Jurkat, Clone E6-1 (cell line): ENCODE measurements at regions not wholly inside any gene's neighbourhood (a gene's known extent, or its start where the extent isn't known, plus 50 kb on each side); places are given as distances from the start of the nearest gene placed in this dataset.
"Not testable (repeated sequence)": the region's sequence is repeated elsewhere in the genome, so short reads cannot be mapped to it uniquely, and the experiment has no call there.

Experiments
- DNase-seq: peaks from one replicate; pipeline ENCODE4 v3.0.0-alpha.2; 2011; ENCODE audit warnings: low read depth, low spot score
- H3K4me3 ChIP-seq: 2 replicates; pipeline ENCODE4 v1.5.1; 2011; ENCODE audit warnings: mild to moderate bottlenecking, low read length, control low read depth, moderate library complexity

DNA sequence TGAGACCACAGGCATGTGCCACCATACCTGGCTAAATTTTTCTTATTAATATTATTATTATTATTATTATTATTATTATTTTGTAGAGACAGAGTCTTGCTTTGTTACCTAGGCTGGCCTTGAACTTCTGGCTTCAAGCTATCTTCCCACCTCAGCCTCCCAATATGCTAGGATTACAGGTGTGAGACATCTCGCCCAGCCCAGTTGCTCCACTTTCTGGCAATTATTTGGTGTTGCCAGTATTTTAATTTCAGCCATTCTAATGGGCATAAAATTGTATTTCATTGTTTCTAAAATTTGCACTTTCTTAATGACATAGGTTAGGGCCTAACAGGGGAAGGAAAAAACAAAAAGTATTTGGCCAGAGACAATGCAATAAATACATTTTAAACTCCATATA is 1217.6 kb upstream of the ALCAM start:
- no peak overlapping the region for H3K4me3 ChIP-seq
- DNase-seq: no peak

DNA sequence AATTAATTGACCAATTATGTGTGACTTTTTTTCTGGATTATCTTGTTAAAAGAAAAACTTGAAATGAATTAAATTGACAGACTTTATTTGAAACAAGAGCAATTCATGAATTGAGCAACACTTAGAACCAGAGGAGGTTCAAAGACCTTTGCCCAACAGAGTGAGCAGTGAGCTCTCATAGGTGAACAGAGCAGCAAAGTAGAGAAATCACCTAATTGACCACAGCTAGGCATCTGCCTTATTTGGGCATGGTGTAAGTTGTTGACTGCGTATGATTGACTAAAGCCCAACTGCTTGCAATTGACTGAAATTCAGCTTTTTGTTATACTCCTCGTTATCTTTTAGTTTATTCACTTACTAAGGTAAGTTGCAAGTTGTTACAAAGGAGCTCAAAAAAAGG is 1216.0 kb upstream of the ALCAM start:
- DNase-seq: no peak
- no peak overlapping the region for H3K4me3 ChIP-seq

DNA sequence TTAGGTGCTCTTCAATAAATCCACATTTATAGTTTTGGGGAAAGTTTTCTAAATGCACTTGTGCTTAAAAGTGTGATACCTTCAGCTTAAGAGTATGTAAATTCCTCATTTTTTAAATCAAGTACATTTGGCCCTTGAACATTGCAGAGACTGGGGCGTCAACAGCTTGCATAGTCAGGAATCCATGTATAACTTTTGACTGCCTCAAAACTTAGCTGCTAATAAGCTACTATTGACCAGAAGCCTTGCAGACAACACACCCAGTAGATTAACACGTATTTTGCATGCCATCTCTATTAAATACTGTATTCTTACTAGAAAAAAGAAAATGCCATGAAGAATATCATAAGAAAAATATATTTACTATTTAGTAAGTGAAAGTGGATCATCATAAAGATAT is 1211.8 kb upstream of the ALCAM start:
- H3K4me3 ChIP-seq: no peak overlapping the region
- DNase-seq: no peak

DNA sequence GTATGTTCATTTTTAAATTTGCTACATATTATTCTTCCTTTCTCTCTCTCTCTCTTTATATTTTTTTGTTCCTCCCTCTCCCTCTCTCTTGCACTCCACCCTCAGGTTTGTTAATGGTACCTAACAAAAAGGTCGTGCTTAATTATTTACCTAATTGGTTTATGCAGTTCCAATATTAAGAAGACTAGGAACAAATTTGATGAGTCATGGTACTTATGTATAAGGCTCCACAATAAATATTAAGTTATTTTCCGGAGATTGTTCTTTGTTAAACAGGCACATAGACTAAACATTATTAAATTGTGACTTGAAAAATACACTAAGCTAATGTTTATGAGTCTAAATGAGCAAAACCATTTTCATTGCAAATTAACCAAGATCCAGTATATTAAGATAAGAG is 1200.8 kb upstream of the ALCAM start:
- no peak for DNase-seq
- H3K4me3 ChIP-seq: no peak overlapping the region

DNA sequence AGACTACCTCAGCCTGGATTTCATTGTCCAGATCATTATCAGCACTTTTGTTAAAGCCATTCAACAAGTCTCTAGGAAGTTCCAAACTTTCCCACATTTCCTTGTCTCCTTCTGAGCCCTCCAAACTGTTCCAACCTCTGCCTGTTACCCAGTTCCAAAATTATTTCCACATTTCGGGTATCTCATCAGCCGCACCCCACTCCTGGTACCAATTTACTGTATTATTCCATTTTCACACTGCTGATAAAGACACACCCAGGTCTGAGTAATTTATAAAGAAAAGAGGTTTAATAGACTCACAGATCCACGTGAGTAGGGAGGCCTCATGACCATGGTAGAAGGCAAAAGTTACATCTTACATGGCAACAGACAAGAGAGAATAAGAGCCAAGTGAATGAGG is 1198.3 kb upstream of the ALCAM start:
- DNase-seq: no peak
- no peak overlapping the region for H3K4me3 ChIP-seq

DNA sequence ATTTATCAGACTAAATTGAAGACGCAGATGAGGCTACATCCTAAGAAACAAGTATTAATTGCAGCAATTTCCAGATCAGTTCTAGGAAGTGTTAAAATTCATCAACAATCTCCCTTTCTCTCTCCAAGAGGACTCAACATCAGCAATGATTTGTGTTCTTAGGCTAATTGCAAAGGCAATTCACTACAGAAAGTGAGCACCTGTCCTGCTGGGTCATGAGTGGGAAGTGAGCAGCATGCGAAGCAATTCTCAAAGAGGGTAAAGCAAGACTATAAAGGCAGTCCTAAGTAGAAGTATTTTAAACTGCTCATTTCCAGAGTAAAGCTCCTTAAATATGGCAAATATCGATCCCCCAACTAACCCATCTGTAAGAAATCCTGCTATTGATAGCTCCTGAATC is 1191.0 kb upstream of the ALCAM start:
- DNase-seq: no peak
- H3K4me3 ChIP-seq: no peak overlapping the region

DNA sequence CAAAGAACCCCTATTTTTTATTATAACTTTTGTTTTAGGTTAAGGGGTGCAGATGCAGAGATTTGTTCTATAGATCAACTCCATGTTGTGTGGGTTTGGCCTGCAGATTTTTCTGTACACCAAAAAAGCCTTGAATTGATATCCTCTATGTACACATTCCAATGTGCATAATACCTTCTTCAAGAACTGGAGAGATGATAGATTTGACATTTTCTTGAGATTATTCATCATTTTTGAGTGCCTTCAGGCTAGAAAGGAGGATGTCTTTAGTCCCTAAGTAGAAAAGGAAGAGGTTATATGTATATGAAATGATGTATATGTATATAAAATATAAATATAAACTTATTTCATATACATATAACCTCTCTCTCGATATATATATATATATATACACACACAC is 1190.0 kb upstream of the ALCAM start:
- no peak for DNase-seq
- no peak overlapping the region for H3K4me3 ChIP-seq

DNA sequence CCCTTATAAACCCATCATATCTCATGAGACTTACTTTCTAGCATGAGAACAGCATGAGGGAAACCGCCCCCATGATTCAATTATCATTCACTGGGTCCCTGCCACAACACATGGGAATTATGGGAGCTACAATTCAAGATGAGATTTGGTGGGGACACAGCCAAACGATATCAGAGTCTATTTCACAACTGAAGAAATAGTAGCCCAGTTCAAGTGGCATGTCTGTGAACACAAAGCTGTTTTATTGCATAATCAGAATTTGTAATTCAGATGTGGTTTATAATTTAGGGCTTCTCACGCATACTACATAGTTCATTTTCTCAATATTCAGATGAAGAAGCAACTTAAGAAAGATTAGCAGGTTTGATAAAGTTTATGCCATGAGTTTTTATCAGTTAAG is 1188.0 kb upstream of the ALCAM start:
- H3K4me3 ChIP-seq: no peak overlapping the region
- DNase-seq: no peak

DNA sequence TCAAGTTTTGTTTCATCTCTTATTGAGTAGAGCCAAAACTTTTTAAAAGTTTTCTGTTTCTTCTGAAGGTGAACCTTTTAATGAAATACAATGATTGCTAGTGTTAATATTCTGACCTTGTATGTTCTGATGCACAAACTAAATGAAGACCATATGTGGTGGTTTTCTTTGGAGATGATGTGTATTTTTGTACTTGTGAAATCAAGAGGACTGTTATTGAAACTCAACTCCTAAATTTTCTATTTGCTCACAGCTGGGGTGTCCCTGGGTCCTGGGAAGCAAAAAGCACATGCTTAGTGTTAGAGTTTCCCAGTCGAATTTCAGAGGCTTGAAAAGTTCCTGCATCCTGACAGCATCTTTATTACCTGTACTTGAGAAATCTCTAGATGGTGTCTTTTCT is 1185.8 kb upstream of the ALCAM start:
- H3K4me3 ChIP-seq: no peak overlapping the region
- no peak for DNase-seq

DNA sequence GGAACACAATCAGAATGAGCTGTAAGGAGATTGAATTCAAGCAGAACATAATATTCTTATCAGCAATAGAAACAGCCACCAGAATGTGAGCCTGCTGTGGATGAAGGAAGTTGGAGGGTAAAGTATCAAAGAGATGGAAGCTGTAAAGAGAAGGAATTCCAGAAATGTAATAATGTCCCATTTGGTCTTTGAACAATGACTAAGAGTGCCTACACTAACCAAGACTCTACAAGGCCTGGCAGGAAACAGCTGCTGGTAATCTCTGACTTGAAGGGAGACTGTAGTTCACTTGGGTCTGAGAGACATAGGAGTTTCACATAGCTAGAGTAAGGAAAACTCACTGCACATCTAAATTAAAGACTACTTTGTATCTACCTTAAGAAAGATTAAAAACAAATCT is 1176.0 kb upstream of the ALCAM start:
- DNase-seq: no peak

DNA sequence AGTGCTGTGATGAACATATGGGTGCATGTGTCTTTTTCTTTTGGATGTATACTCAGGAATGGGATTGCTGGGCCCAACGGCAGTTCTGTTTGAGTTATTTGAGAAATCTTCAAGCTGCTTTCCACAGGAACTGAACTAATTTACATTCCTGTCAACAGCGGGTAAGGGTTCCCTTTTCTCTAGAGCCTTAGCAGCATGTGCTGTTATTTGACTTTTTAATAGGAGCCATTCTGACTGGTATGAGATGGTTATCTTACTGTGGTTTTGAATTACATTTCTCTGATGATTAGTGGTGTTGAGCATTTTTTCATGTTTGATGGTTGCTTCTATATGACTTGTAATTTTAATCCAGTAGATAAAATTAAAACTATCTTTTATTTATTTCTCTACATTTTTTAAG is 1168.6 kb upstream of the ALCAM start:
- no peak for DNase-seq
- H3K4me3 ChIP-seq: no peak overlapping the region

More for the DNA sequence above, 1176.0 kb upstream of the ALCAM start:
- no peak overlapping the region for H3K4me3 ChIP-seq

DNA sequence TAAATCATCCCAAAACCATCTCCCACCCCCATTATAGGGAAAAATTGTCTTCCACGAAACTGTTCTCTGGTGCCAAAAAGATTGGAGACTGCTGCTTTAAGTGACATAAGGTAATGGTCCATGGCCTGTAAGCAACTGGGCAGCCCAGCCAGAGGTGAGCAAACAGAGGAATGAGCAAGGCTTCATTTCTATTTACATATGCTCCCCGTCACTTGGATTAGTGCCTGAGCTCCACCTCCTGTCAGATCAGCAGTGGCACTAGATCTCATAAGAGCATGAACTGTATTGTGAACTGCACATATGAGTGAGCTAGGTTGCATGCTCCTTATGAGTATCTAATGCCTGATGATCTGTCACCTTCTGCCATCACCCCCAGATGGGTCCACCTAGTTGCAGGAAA is 1159.8 kb upstream of the ALCAM start:
- no peak overlapping the region for H3K4me3 ChIP-seq
- no peak for DNase-seq

DNA sequence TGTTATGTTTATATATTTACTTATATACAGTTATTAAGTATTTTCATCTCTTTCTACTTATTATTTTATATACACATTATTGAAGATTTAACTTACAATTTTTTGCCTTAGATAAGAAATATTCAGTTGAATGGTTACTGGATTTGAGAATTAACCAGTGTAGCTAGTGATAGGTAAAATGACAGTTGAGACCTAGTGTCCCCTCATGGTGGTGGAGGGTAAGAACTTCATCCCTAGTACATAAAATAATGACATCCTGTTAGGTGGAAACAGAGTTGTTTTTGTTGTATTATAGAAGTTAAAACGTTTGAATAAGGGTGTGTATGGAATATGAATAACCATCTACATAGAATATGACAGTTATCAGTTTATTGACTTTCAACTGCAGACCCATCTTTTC is 1152.4 kb upstream of the ALCAM start:
- DNase-seq: no peak

DNA sequence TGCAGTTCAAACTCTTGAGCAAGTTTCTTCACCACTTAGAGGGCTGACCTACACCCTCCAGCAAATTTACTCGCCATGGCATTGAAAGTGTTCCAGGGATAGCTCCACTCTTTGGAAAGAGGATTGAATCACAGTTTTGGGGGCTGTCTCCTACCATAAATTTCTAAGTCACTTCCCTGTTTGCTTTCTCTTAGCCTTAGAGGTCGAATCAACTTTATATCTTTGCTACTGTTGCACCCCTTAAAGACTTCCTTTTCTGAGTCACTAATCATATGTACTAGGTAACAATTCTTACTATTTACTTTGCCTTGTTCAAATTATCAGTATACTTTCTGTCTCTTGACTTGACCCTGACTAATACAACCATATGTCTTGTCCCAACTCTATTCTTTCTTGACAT is 1151.8 kb upstream of the ALCAM start:
- no peak for DNase-seq
- no peak overlapping the region for H3K4me3 ChIP-seq

More for the DNA sequence above, 1152.4 kb upstream of the ALCAM start:
- H3K4me3 ChIP-seq: no peak overlapping the region

DNA sequence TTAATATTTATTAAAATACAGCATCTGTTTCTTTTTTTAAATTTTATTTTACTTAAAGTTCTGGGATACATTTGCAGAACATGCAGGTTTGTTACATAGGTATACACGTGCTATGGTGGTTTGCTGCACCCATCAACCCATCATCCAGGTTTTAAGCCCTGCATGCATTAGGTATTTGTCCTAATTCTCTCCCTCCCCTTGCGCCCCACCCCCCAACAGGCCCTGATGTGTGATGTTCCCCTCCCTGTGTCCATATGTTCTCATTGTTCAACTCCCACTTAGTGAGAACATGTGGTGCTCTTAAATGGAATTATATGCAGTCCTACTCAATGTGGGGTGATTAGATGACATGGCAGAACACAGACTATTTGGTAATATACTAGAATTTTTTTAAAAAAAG is 1147.7 kb upstream of the ALCAM start:
- not testable (repeated sequence) for H3K4me3 ChIP-seq, DNase-seq

DNA sequence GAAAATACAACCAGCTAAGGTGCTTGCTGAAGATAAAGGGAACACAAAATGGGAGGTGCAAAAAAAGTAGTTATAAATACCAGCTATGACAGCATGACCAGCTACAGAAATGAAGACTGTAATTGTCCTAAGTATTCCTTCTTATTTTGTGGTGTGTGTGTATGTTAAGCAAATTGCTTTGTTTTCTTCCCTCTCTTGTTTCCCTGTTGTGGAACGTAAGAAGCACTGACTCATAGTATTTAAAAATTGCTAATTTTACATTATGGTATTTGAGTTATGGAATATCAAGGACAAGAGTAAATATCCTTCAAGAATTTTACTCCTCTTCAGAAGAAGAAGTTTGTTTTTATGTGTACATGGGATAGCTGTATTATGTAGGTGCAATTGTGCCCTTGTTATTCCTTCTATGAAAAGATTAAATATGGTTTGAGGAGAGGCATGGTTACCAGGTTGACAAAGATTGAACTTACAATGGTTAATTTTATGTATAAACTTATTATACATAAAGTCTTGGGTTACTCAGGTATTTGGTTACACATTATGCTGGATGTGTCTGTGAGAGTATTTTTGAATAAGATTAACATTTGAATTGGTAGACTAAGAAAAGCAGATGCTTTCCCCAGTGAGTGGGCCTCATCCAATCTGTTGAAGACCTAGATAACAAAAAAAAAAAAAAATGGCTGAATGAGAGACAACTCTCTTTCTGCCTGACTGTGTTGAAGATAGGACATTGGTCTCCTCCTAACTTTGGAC is 1132.1 kb upstream of the ALCAM start:
- H3K4me3 ChIP-seq: no peak overlapping the region
- no peak for DNase-seq

DNA sequence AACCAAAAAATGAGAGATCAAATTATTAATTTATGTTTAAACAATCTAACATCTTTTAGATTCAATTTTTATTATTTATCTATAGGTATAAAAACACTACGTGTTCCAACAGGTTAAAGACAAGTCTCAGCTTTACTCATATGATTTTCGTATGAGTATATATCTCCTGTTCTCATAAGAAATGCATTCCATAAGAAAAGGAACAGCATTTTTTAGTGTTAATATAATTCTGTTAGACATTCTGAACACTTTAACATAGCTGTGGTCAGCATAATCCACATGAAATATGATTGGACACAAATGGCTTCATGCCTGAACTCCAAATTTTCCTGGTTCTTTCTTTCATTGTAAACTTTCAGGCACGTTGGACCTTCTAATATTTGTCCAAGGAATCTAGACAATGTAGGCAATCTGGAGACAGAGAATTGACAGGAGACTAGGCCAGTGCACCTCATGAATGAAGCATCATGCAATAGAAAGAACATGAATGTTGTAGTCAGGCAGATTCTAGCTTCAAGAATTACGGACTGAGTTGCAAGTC is 1122.0 kb upstream of the ALCAM start:
- no peak overlapping the region for H3K4me3 ChIP-seq
- DNase-seq: no peak

DNA sequence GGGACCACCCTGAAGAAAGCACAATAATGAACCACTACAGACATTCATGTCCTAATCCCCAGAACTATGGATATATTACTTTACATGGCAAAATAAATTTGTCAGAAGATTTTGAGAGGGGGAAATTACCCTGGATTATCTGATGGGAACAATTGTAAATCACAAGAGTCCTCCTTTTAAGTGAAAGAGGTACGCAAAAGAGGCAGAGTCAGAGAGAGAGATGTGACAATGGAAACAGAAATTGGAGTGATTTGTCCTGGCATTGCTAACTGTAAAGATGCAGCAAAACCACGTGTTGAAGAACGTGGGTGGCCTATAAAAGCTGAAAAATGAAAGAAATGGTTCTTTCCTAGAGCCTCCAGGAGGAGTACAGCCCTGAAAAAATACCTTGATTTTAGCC is 1121.4 kb upstream of the ALCAM start:
- no peak overlapping the region for H3K4me3 ChIP-seq

DNA sequence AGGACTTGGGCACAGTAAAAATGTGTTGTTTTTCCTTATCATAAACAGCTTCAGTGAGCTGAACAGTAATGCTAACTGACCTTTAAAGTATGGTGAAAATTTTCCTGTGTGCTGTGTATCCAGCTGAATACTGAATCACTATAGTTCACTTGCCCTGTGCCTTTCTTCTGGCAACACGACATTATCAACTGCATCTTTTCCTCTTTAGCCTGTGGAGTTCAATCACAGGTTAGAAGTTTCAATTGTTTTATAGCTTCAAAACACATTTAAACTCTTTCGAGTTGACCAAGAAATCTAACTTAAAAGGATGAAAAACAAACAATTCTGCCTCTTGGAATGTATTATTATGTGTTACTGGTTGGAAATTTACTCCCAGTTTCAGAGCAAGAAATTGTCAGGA is 1120.7 kb upstream of the ALCAM start:
- no peak for DNase-seq
- H3K4me3 ChIP-seq: no peak overlapping the region

More for the DNA sequence above, 1121.4 kb upstream of the ALCAM start:
- no peak for DNase-seq

DNA sequence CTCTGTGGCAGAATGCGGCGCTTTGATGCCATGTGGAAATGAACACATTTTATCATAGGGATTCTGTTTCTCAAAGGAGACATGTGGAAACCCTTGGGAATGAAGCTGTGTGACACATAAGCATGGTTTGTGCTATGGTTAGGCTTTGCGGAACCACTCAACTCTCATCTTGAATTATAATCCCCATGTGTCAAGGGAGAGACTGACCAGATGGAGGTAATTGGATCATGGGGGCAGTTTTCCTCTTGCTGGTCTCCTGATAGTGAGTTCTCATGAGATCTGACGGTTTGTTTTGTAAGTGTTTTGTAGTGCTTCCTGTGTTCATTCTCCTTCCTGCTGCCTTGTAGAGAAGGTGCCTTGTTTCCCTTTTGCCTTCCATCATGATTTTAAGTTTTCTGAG is 1109.2 kb upstream of the ALCAM start:
- no peak overlapping the region for H3K4me3 ChIP-seq
- DNase-seq: no peak

DNA sequence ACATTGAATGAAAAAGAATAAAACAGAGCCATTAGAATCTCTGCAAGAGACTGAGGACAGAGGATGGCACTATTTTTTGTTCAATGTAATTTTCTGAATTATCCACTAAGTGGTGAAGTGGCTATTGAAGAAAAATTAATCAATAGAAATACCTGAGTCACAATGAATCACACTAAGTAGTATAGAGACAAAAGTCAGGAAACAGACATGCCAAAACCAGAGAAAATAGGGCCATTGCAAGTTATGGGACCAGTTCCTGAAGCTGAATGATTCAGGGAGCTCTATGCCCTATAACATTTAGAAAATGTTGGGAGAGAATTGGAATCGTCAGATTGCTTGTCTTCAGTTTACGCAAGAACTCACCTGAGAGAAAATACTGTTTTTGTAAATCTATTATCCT is 1103.2 kb upstream of the ALCAM start:
- DNase-seq: no peak
- H3K4me3 ChIP-seq: no peak overlapping the region
